IMR-90 (cell line): ENCODE measurements at regions not wholly inside any gene's neighbourhood (a gene's known extent, or its start where the extent isn't known, plus 50 kb on each side); places are given as distances from the start of the nearest gene placed in this dataset.
"Not testable (repeated sequence)": the region's sequence is repeated elsewhere in the genome, so short reads cannot be mapped to it uniquely, and the experiment has no call there.

Experiments
- ATAC-seq: fragments of 200-7000 bp; cut with Tn5 transposase; 2 replicates; pipeline ENCODE4 v1.9.1; 2020; ENCODE audit warnings: low read depth, mild to moderate bottlenecking, moderate library complexity
- BruUV-seq: library from RNA; stranded (reverse); fragments of 400-500 nt; replicated peaks from 2 replicates; lab custom pipeline; 2021; lab: Mats Ljungman, UMichigan
- CTCF ChIA-PET: fragments of 300-600 bp; formaldehyde crosslinking; extraction: SDS; loops from one replicate; lab custom pipeline; 2021; ENCODE audit warnings: antibody characterized with exemption; lab: Yijun Ruan, JAX
- POLR2A ChIA-PET: fragments of 300-600 bp; sonication (Branson Sonifier 250); formaldehyde crosslinking; loops from one replicate; lab custom pipeline; 2022; ENCODE audit warnings: antibody characterized with exemption; ENCODE audit not compliant: unreplicated experiment; lab: Charles Lee
- DNase-seq: peaks from one replicate; pipeline ENCODE4 v3.0.0; 2013
- H2AFZ ChIP-seq: replicated peaks from 2 replicates; pipeline ENCODE3; 2013; ENCODE audit warnings: low read length, mild to moderate bottlenecking; ENCODE audit not compliant: poor library complexity
- H2AK5ac ChIP-seq: 2 replicates; pipeline ENCODE4 v1.6.1; 2013; ENCODE audit warnings: low read depth, low read length, inconsistent platforms
- H2AK9ac ChIP-seq: replicated peaks from 2 replicates; pipeline ENCODE3; 2013; ENCODE audit warnings: mild to moderate bottlenecking, low read depth, low read length, moderate library complexity; ENCODE audit not compliant: poor library complexity
- H2BK120ac ChIP-seq: 2 replicates; pipeline ENCODE4 v1.6.1; 2013; ENCODE audit warnings: low read depth, low read length, inconsistent platforms
- H2BK15ac ChIP-seq: 3 replicates; pipeline ENCODE4 v1.6.1; 2013; ENCODE audit warnings: low read depth, low read length, inconsistent platforms
- H2BK20ac ChIP-seq: 2 replicates; pipeline ENCODE4 v1.6.1; 2013; ENCODE audit warnings: low read depth, mild to moderate bottlenecking, inconsistent platforms, low read length, moderate library complexity
- H2BK5ac ChIP-seq: 2 replicates; pipeline ENCODE4 v1.6.1; 2013; ENCODE audit warnings: mild to moderate bottlenecking, low read depth, low read length, inconsistent platforms; ENCODE audit not compliant: poor library complexity, severe bottlenecking
- H3K14ac ChIP-seq: replicated peaks from 2 replicates; pipeline ENCODE4 v1.6.1; 2013; ENCODE audit warnings: low read depth, low read length, inconsistent platforms
- H3K18ac ChIP-seq: 2 replicates; pipeline ENCODE4 v1.6.1; 2013; ENCODE audit warnings: low read depth, low read length, control low read depth
- H3K23ac ChIP-seq: 2 replicates; pipeline ENCODE4 v1.6.1; 2013; ENCODE audit warnings: low read depth, low read length, inconsistent platforms
- H3K27ac ChIP-seq: 2 replicates; pipeline ENCODE4 v1.5.1; 2013; ENCODE audit warnings: mild to moderate bottlenecking, control low read depth, low read length; ENCODE audit not compliant: insufficient read depth
- H3K27me3 ChIP-seq: 2 replicates; pipeline ENCODE4 v1.6.1; 2013; ENCODE audit warnings: low read length; ENCODE audit not compliant: control insufficient read depth, insufficient read depth
- H3K36me3 ChIP-seq: 2 replicates; pipeline ENCODE4 v1.6.1; 2013; ENCODE audit warnings: low read length, mixed read lengths; ENCODE audit not compliant: control insufficient read depth, insufficient read depth
- H3K4ac ChIP-seq: 2 replicates; pipeline ENCODE4 v1.6.1; 2013; ENCODE audit warnings: low read depth, low read length, inconsistent platforms
- H3K4me1 ChIP-seq: 2 replicates; pipeline ENCODE4 v1.6.1; 2013; ENCODE audit warnings: low read length, mixed read lengths; ENCODE audit not compliant: control insufficient read depth, insufficient read depth
- H3K4me2 ChIP-seq: 2 replicates; pipeline ENCODE4 v1.6.1; 2013; ENCODE audit warnings: low read depth, mild to moderate bottlenecking, control low read depth, low read length, moderate library complexity
- H3K4me3 ChIP-seq: 2 replicates; pipeline ENCODE4 v1.5.1; 2013; ENCODE audit warnings: low read depth, mild to moderate bottlenecking, control low read depth, low read length, moderate library complexity; ENCODE audit not compliant: insufficient read depth
- H3K56ac ChIP-seq: 2 replicates; pipeline ENCODE4 v1.6.1; 2013; ENCODE audit warnings: low read length, inconsistent platforms; ENCODE audit not compliant: insufficient read depth; ENCODE audit errors: extremely low read depth
- H3K79me1 ChIP-seq, 2 experiments: 2 replicates each; pipeline ENCODE4 v1.6.1; 2013; ENCODE audit warnings: low read length in 2 of 2, inconsistent platforms in 1 of 2, low read depth in 1 of 2
- H3K9ac ChIP-seq: 2 replicates; pipeline ENCODE4 v1.6.1; 2013; ENCODE audit warnings: low read depth, low read length, control low read depth
- H3K9me1 ChIP-seq: 2 replicates; pipeline ENCODE4 v1.6.1; 2013; ENCODE audit warnings: low read length, inconsistent platforms; ENCODE audit not compliant: insufficient read depth
- H3K9me3 ChIP-seq: 2 replicates; pipeline ENCODE4 v1.6.1; 2013; ENCODE audit warnings: low read length; ENCODE audit not compliant: control insufficient read depth, insufficient read depth
- H4K20me1 ChIP-seq: 2 replicates; pipeline ENCODE4 v1.6.1; 2013; ENCODE audit warnings: low read length, inconsistent platforms; ENCODE audit not compliant: insufficient read depth
- H4K5ac ChIP-seq: 2 replicates; pipeline ENCODE4 v1.6.1; 2013; ENCODE audit warnings: mild to moderate bottlenecking, low read depth, low read length, control low read depth
- H4K8ac ChIP-seq, 2 experiments: 2 replicates each; pipeline ENCODE4 v1.6.1; 2013; ENCODE audit warnings: low read depth in 2 of 2, low read length in 2 of 2, control low read depth in 1 of 2, inconsistent platforms in 1 of 2
- H4K91ac ChIP-seq: 2 replicates; pipeline ENCODE4 v1.6.1; 2013; ENCODE audit warnings: low read depth, low read length, inconsistent platforms; ENCODE audit not compliant: insufficient read depth
- WGBS, 2 experiments: methylation state at CpG; one replicate each; pipeline versions ENCODE4 v1.1.5 to v1.1.7; 2013; ENCODE audit warnings: missing lambda C conversion rate in 2 of 2; ENCODE audit not compliant: insufficient read length in 1 of 2; ENCODE audit errors: extremely low coverage in 2 of 2; 5-methylcytosine and 5-hydroxymethylcytosine counted together
- dilution Hi-C: fragments of 300-500 bp; cut with HindIII; formaldehyde crosslinking; loops from one replicate; pipeline ENCODE4 v1.14.3; 2018; ENCODE audit warnings: low sequenced_read_pairs; ENCODE audit not compliant: unreplicated experiment
- in situ Hi-C: fragments of 300-500 bp; cut with MboI; formaldehyde crosslinking; loops from 3 replicates; pipeline ENCODE4 v1.14.3; 2019; ENCODE audit warnings: low sequenced_read_pairs, inconsistent platforms, mixed read lengths
- intact Hi-C: fragments of 100-400 bp; cut with micrococcal nuclease; formaldehyde crosslinking; loops from 2 replicates; pipeline ENCODE4 v1.10.0; 2022

GRCh38 chr2:11900891-11901290, 154.5 kb downstream of the LPIN1 start:
- ATAC-seq, H3K9me3 ChIP-seq, H4K91ac ChIP-seq: not testable (repeated sequence)

More at GRCh38 chr2:11900891-11901290, 154.5 kb downstream of the LPIN1 start:
- H3K4me1 ChIP-seq, H4K20me1 ChIP-seq, DNase-seq, H2AK5ac ChIP-seq, intact Hi-C loops, H3K4ac ChIP-seq, H3K36me3 ChIP-seq, H3K56ac ChIP-seq, H2BK20ac ChIP-seq, H3K9me1 ChIP-seq, H2AFZ ChIP-seq, H3K18ac ChIP-seq, H2BK120ac ChIP-seq, BruUV-seq, H3K9ac ChIP-seq, H2AK9ac ChIP-seq, H3K79me1 ChIP-seq, H3K4me2 ChIP-seq, POLR2A ChIA-PET, H2BK5ac ChIP-seq, dilution Hi-C loops, H2BK15ac ChIP-seq, H3K14ac ChIP-seq, H4K8ac ChIP-seq, H3K4me3 ChIP-seq, H3K27me3 ChIP-seq, CTCF ChIA-PET, H4K5ac ChIP-seq, H3K27ac ChIP-seq, H3K23ac ChIP-seq, in situ Hi-C loops: not testable (repeated sequence)
- WGBS, 2 experiments, result no CpG with 5 or more reads among the region's 4 CpGs
